Breast epithelium (tissue), 3 donors: ENCODE measurements at regions not wholly inside any gene's neighbourhood (a gene's known extent, or its start where the extent isn't known, plus 50 kb on each side); places are given as distances from the start of the nearest gene placed in this dataset.

Experiments used
- POLR2A ChIP-seq: fragments of 450-650 bp; IDR thresholded peaks from one replicate; pipeline ENCODE4 v1.6.1; 2016; ENCODE audit warnings: antibody characterized with exemption, mild to moderate bottlenecking, moderate library complexity
- POLR2AphosphoS5 ChIP-seq, 3 donors: sonication (generic); formaldehyde crosslinking; IDR thresholded peaks; one replicate each; pipeline ENCODE4 v1.6.1; 2017; ENCODE audit warnings: antibody characterized with exemption in 3 of 3
- TF ChIP-seq, protein P1 (sequence below), 3 donors: fragments of 450-650 bp; IDR thresholded peaks; one replicate each; pipeline ENCODE4 v1.5.1; 2016 to 2017; ENCODE audit warnings: antibody characterized with exemption in 3 of 3, mild to moderate bottlenecking in 3 of 3, moderate library complexity in 3 of 3

DNA sequence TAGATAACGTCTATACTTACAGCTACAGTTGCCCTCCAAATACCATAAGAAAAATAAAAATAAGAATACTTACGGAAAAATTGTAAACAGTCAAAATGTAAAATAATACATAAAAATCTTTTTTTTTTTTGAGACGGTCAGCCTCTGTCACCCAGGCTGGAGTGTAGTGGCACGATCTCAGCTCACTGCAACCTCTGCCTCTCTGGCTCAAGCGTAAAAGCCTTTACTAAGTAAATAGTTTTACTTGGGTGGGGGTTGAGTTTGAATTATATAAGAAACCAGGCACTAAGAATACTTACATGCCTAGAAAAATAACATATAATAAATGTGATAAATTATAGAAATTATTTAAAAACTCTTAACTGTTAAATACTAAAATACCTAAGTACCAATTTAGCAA, 1413.0 kb upstream of the PRR20A start:
- TF ChIP-seq, protein P1, sequence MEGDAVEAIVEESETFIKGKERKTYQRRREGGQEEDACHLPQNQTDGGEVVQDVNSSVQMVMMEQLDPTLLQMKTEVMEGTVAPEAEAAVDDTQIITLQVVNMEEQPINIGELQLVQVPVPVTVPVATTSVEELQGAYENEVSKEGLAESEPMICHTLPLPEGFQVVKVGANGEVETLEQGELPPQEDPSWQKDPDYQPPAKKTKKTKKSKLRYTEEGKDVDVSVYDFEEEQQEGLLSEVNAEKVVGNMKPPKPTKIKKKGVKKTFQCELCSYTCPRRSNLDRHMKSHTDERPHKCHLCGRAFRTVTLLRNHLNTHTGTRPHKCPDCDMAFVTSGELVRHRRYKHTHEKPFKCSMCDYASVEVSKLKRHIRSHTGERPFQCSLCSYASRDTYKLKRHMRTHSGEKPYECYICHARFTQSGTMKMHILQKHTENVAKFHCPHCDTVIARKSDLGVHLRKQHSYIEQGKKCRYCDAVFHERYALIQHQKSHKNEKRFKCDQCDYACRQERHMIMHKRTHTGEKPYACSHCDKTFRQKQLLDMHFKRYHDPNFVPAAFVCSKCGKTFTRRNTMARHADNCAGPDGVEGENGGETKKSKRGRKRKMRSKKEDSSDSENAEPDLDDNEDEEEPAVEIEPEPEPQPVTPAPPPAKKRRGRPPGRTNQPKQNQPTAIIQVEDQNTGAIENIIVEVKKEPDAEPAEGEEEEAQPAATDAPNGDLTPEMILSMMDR (IDR thresholded peaks at IDR 0.05): no peak
- TF ChIP-seq POLR2A: no peak
- TF ChIP-seq POLR2AphosphoS5 (IDR thresholded peaks at IDR 0.05): no peak
